IMR-90 (cell line): ENCODE measurements at regions not wholly inside any gene's neighbourhood (a gene's known extent, or its start where the extent isn't known, plus 50 kb on each side); places are given as distances from the start of the nearest gene placed in this dataset.

ENCODE experiments used
- ATAC-seq: fragments of 200-7000 bp; cut with Tn5 transposase; 2 replicates; pipeline ENCODE4 v1.9.1; 2020; ENCODE audit warnings: low read depth, mild to moderate bottlenecking, moderate library complexity
- BruUV-seq: library from RNA; stranded (reverse); fragments of 400-500 nt; replicated peaks from 2 replicates; lab custom pipeline; 2021; lab: Mats Ljungman, UMichigan
- CTCF ChIA-PET: fragments of 300-600 bp; formaldehyde crosslinking; extraction: SDS; loops from one replicate; lab custom pipeline; 2021; ENCODE audit warnings: antibody characterized with exemption; lab: Yijun Ruan, JAX
- POLR2A ChIA-PET: fragments of 300-600 bp; sonication (Branson Sonifier 250); formaldehyde crosslinking; loops from one replicate; lab custom pipeline; 2022; ENCODE audit warnings: antibody characterized with exemption; ENCODE audit not compliant: unreplicated experiment; lab: Charles Lee
- DNase-seq: peaks from one replicate; pipeline ENCODE4 v3.0.0; 2013
- H2AFZ ChIP-seq: replicated peaks from 2 replicates; pipeline ENCODE3; 2013; ENCODE audit warnings: low read length, mild to moderate bottlenecking; ENCODE audit not compliant: poor library complexity
- H2AK5ac ChIP-seq: 2 replicates; pipeline ENCODE4 v1.6.1; 2013; ENCODE audit warnings: low read depth, low read length, inconsistent platforms
- H2AK9ac ChIP-seq: replicated peaks from 2 replicates; pipeline ENCODE3; 2013; ENCODE audit warnings: mild to moderate bottlenecking, low read depth, low read length, moderate library complexity; ENCODE audit not compliant: poor library complexity
- H2BK120ac ChIP-seq: 2 replicates; pipeline ENCODE4 v1.6.1; 2013; ENCODE audit warnings: low read depth, low read length, inconsistent platforms
- H2BK15ac ChIP-seq: 3 replicates; pipeline ENCODE4 v1.6.1; 2013; ENCODE audit warnings: low read depth, low read length, inconsistent platforms
- H2BK20ac ChIP-seq: 2 replicates; pipeline ENCODE4 v1.6.1; 2013; ENCODE audit warnings: low read depth, mild to moderate bottlenecking, inconsistent platforms, low read length, moderate library complexity
- H2BK5ac ChIP-seq: 2 replicates; pipeline ENCODE4 v1.6.1; 2013; ENCODE audit warnings: mild to moderate bottlenecking, low read depth, low read length, inconsistent platforms; ENCODE audit not compliant: poor library complexity, severe bottlenecking
- H3K14ac ChIP-seq: replicated peaks from 2 replicates; pipeline ENCODE4 v1.6.1; 2013; ENCODE audit warnings: low read depth, low read length, inconsistent platforms
- H3K18ac ChIP-seq: 2 replicates; pipeline ENCODE4 v1.6.1; 2013; ENCODE audit warnings: low read depth, low read length, control low read depth
- H3K23ac ChIP-seq: 2 replicates; pipeline ENCODE4 v1.6.1; 2013; ENCODE audit warnings: low read depth, low read length, inconsistent platforms
- H3K27ac ChIP-seq: 2 replicates; pipeline ENCODE4 v1.5.1; 2013; ENCODE audit warnings: mild to moderate bottlenecking, control low read depth, low read length; ENCODE audit not compliant: insufficient read depth
- H3K27me3 ChIP-seq: 2 replicates; pipeline ENCODE4 v1.6.1; 2013; ENCODE audit warnings: low read length; ENCODE audit not compliant: control insufficient read depth, insufficient read depth
- H3K36me3 ChIP-seq: 2 replicates; pipeline ENCODE4 v1.6.1; 2013; ENCODE audit warnings: low read length, mixed read lengths; ENCODE audit not compliant: control insufficient read depth, insufficient read depth
- H3K4ac ChIP-seq: 2 replicates; pipeline ENCODE4 v1.6.1; 2013; ENCODE audit warnings: low read depth, low read length, inconsistent platforms
- H3K4me1 ChIP-seq: 2 replicates; pipeline ENCODE4 v1.6.1; 2013; ENCODE audit warnings: low read length, mixed read lengths; ENCODE audit not compliant: control insufficient read depth, insufficient read depth
- H3K4me2 ChIP-seq: 2 replicates; pipeline ENCODE4 v1.6.1; 2013; ENCODE audit warnings: low read depth, mild to moderate bottlenecking, control low read depth, low read length, moderate library complexity
- H3K4me3 ChIP-seq: 2 replicates; pipeline ENCODE4 v1.5.1; 2013; ENCODE audit warnings: low read depth, mild to moderate bottlenecking, control low read depth, low read length, moderate library complexity; ENCODE audit not compliant: insufficient read depth
- H3K56ac ChIP-seq: 2 replicates; pipeline ENCODE4 v1.6.1; 2013; ENCODE audit warnings: low read length, inconsistent platforms; ENCODE audit not compliant: insufficient read depth; ENCODE audit errors: extremely low read depth
- H3K79me1 ChIP-seq, 2 experiments: 2 replicates each; pipeline ENCODE4 v1.6.1; 2013; ENCODE audit warnings: low read length in 2 of 2, inconsistent platforms in 1 of 2, low read depth in 1 of 2
- H3K9ac ChIP-seq: 2 replicates; pipeline ENCODE4 v1.6.1; 2013; ENCODE audit warnings: low read depth, low read length, control low read depth
- H3K9me1 ChIP-seq: 2 replicates; pipeline ENCODE4 v1.6.1; 2013; ENCODE audit warnings: low read length, inconsistent platforms; ENCODE audit not compliant: insufficient read depth
- H3K9me3 ChIP-seq: 2 replicates; pipeline ENCODE4 v1.6.1; 2013; ENCODE audit warnings: low read length; ENCODE audit not compliant: control insufficient read depth, insufficient read depth
- H4K20me1 ChIP-seq: 2 replicates; pipeline ENCODE4 v1.6.1; 2013; ENCODE audit warnings: low read length, inconsistent platforms; ENCODE audit not compliant: insufficient read depth
- H4K5ac ChIP-seq: 2 replicates; pipeline ENCODE4 v1.6.1; 2013; ENCODE audit warnings: mild to moderate bottlenecking, low read depth, low read length, control low read depth
- H4K8ac ChIP-seq, 2 experiments: 2 replicates each; pipeline ENCODE4 v1.6.1; 2013; ENCODE audit warnings: low read depth in 2 of 2, low read length in 2 of 2, control low read depth in 1 of 2, inconsistent platforms in 1 of 2
- H4K91ac ChIP-seq: 2 replicates; pipeline ENCODE4 v1.6.1; 2013; ENCODE audit warnings: low read depth, low read length, inconsistent platforms; ENCODE audit not compliant: insufficient read depth
- NFE2L2 ChIP-seq: fragments of 150-350 bp; IDR thresholded peaks from 2 replicates; pipeline ENCODE4 v1.6.1; 2016; ENCODE audit warnings: low read depth, mild to moderate bottlenecking, low read length
- WGBS, 2 experiments: methylation state at CpG; one replicate each; pipeline versions ENCODE4 v1.1.5 to v1.1.7; 2013; ENCODE audit warnings: missing lambda C conversion rate in 2 of 2; ENCODE audit not compliant: insufficient read length in 1 of 2; ENCODE audit errors: extremely low coverage in 2 of 2; 5-methylcytosine and 5-hydroxymethylcytosine counted together
- dilution Hi-C: fragments of 300-500 bp; cut with HindIII; formaldehyde crosslinking; loops from one replicate; pipeline ENCODE4 v1.14.3; 2018; ENCODE audit warnings: low sequenced_read_pairs; ENCODE audit not compliant: unreplicated experiment
- in situ Hi-C: fragments of 300-500 bp; cut with MboI; formaldehyde crosslinking; loops from 3 replicates; pipeline ENCODE4 v1.14.3; 2019; ENCODE audit warnings: low sequenced_read_pairs, inconsistent platforms, mixed read lengths
- intact Hi-C: fragments of 100-400 bp; cut with micrococcal nuclease; formaldehyde crosslinking; loops from 2 replicates; pipeline ENCODE4 v1.10.0; 2022

DNA sequence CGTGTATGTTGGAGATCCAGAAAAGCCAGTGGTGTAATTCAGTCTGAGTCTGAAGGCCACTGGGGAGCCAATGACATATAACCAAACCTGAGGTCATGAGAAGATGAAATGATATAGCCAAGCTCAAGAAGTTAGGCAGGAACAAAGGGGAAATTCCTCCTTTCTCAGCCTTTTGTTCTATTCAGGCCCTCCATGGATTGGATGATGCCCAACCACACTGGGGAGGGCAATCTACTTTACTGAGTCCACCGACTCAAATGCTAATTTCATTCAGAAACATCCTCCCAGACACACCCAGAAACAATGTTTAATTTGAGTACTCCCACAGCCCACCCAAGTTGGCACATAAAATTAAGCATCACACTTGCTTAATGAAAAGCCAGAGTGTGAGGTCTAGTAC is 183.6 kb downstream of the GJA1 start:
- H3K56ac ChIP-seq = no peak overlapping the region
- no peak overlapping the region for H2BK20ac ChIP-seq
- H2BK5ac ChIP-seq = no peak overlapping the region
- no peak overlapping the region for H3K4me2 ChIP-seq
- no peaks in the 10 kb centered on the region for H3K36me3 ChIP-seq
- no peaks in the 10 kb centered on the region for H3K79me1 ChIP-seq
- intact Hi-C loops (no loop called here), in situ Hi-C loops (no loop called here), dilution Hi-C loops (no loop called here)
- no peak overlapping the region; the same call in 1 of the 2 replicates for H3K23ac ChIP-seq
- H4K8ac ChIP-seq = no peak overlapping the region
- no CpG with 5 or more reads among the region's 2 CpGs for WGBS, 2 experiments
- H3K27me3 ChIP-seq = no peaks in the 10 kb centered on the region
- H3K9me3 ChIP-seq = no peaks in the 10 kb centered on the region
- CTCF ChIA-PET = no interaction called here
- H3K9ac ChIP-seq = no peak overlapping the region
- no peak overlapping the region for H2BK15ac ChIP-seq
- H3K4me1 ChIP-seq = no peaks in the 10 kb centered on the region
- ATAC-seq (no peak), DNase-seq (no peak)
- no peak overlapping the region for H2AFZ ChIP-seq
- 0 out of 2 replicates have a peak, but pooled peaks cover 3% of the 10 kb centered on the region for H3K9me1 ChIP-seq
- H3K4me3 ChIP-seq = no peak overlapping the region
- H2AK9ac ChIP-seq = no peak overlapping the region
- H2AK5ac ChIP-seq = no peak overlapping the region
- no peak overlapping the region for H3K14ac ChIP-seq
- H2BK120ac ChIP-seq = no peak overlapping the region
- POLR2A ChIA-PET = no interaction called here
- no TSS peak for BruUV-seq
- no peaks in the 10 kb centered on the region for H4K20me1 ChIP-seq
- H3K27ac ChIP-seq = no peak overlapping the region
- H3K4ac ChIP-seq = no peak overlapping the region
- no peak overlapping the region for H3K18ac ChIP-seq
- no peak overlapping the region for H4K5ac ChIP-seq
- TF ChIP-seq NFE2L2 = no peak
- no peak overlapping the region for H4K91ac ChIP-seq
